ENCODE measurements at regions not wholly inside any gene's neighbourhood (a gene's known extent, or its start where the extent isn't known, plus 50 kb on each side); places are given as distances from the start of the nearest gene placed in this dataset.

- DNase-seq, result no peak
- Histone ChIP-seq H3K9me3 (ENCODE audit: low read length) (no peaks in the 10 kb centered on the region), H4K20me1 (ENCODE audit: insufficient read depth, low read depth, low read length) (no peaks in the 10 kb centered on the region), H3K79me2 (ENCODE audit: low read length) (no peaks in the 10 kb centered on the region), H3K36me3 (ENCODE audit: insufficient read depth, low read length) (no peaks in the 10 kb centered on the region), H3K27me3 (ENCODE audit: low read length) (no peaks in the 10 kb centered on the region), H3K4me1 (ENCODE audit: low read length) (no peaks in the 10 kb centered on the region), H3K4me2 (ENCODE audit: low read depth, low read length, poor library complexity, severe bottlenecking) (no peak overlapping the region), H3K9ac (ENCODE audit: low read length) (no peak overlapping the region), H3K27ac (ENCODE audit: low read length) (no peak overlapping the region), H3K9me2 (replicated peaks; ENCODE audit: insufficient read depth, low read length) (no peaks in the 10 kb centered on the region), H3K4me3 (ENCODE audit: low read length) (no peak overlapping the region), H2AFZ (ENCODE audit: low read length) (no peak overlapping the region)
These were observed 282.1 kb downstream of the TPBG start for GRCh38 chr6:82645536-82646230.

- Histone ChIP-seq H3K36me3 (ENCODE audit: insufficient read depth, low read length) (no peaks in the 10 kb centered on the region), H3K9ac (ENCODE audit: low read length) (no peak overlapping the region), H2AFZ (ENCODE audit: low read length) (no peak overlapping the region), H3K9me3 (ENCODE audit: low read length) (no peaks in the 10 kb centered on the region), H3K4me1 (ENCODE audit: low read length) (no peaks in the 10 kb centered on the region), H3K4me2 (ENCODE audit: low read depth, low read length, poor library complexity, severe bottlenecking) (no peak overlapping the region), H3K79me2 (ENCODE audit: low read length) (no peaks in the 10 kb centered on the region), H3K4me3 (ENCODE audit: low read length) (no peak overlapping the region), H3K27me3 (ENCODE audit: low read length) (no peaks in the 10 kb centered on the region), H4K20me1 (ENCODE audit: insufficient read depth, low read depth, low read length) (no peaks in the 10 kb centered on the region), H3K27ac (ENCODE audit: low read length) (no peak overlapping the region), H3K9me2 (replicated peaks; ENCODE audit: insufficient read depth, low read length) (no peaks in the 10 kb centered on the region)
- no peak for DNase-seq
These were observed 282.6 kb downstream of the TPBG start for GRCh38 chr6:82646231-82646615.

DNA sequence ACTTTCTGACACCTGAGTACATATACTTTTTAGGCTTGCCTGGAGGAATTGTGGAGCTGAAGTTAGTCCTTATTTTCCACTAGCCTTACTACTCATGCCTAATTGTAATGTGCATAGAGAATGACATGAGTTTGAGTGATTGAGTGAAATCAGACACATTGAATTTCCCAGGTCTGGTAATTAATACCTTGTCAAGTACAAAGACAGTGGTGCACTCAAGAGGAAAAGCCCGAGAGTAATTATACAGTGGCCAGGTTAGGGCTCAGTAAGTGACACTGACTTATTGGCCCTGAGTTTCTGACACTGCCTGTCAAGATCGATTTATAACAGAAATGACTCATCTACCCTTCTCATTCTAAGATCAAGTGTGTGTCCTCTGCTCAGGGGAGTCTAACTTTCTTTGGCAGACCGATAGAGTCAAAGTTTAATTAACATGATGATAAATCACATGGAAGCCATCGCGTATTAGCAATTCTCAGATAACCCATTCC is 288.3 kb downstream of the TPBG start:
- Histone ChIP-seq H3K4me2 (ENCODE audit: low read depth, low read length, poor library complexity, severe bottlenecking) (no peak overlapping the region), H3K27me3 (ENCODE audit: low read length) (no peaks in the 10 kb centered on the region), H3K9ac (ENCODE audit: low read length) (no peak overlapping the region), H2AFZ (ENCODE audit: low read length) (no peak overlapping the region), H3K36me3 (ENCODE audit: insufficient read depth, low read length) (no peaks in the 10 kb centered on the region), H3K4me1 (ENCODE audit: low read length) (no peaks in the 10 kb centered on the region), H3K4me3 (ENCODE audit: low read length) (no peak overlapping the region), H3K9me2 (replicated peaks; ENCODE audit: insufficient read depth, low read length) (no peaks in the 10 kb centered on the region), H3K9me3 (ENCODE audit: low read length) (no peaks in the 10 kb centered on the region), H4K20me1 (ENCODE audit: insufficient read depth, low read depth, low read length) (no peaks in the 10 kb centered on the region), H3K27ac (ENCODE audit: low read length) (no peak overlapping the region), H3K79me2 (ENCODE audit: low read length) (no peaks in the 10 kb centered on the region)
- no peak for DNase-seq

- H4K20me1 ChIP-seq (ENCODE audit: insufficient read depth, low read depth, low read length), result no peaks in the 10 kb centered on the region
- H3K9me3 ChIP-seq (ENCODE audit: low read length), result no peaks in the 10 kb centered on the region
- H3K9me2 ChIP-seq (replicated peaks; ENCODE audit: insufficient read depth, low read length), result no peaks in the 10 kb centered on the region
- H3K4me2 ChIP-seq (ENCODE audit: low read depth, low read length, poor library complexity, severe bottlenecking), result no peak overlapping the region
- DNase-seq, result no peak
- H3K36me3 ChIP-seq (ENCODE audit: insufficient read depth, low read length), result no peaks in the 10 kb centered on the region
- H3K4me1 ChIP-seq (ENCODE audit: low read length), result no peaks in the 10 kb centered on the region
- no peak overlapping the region for H3K27ac ChIP-seq (ENCODE audit: low read length)
- no peak overlapping the region for H2AFZ ChIP-seq (ENCODE audit: low read length)
- no peaks in the 10 kb centered on the region for H3K79me2 ChIP-seq (ENCODE audit: low read length)
- H3K9ac ChIP-seq (ENCODE audit: low read length), result no peak overlapping the region
- no peaks in the 10 kb centered on the region for H3K27me3 ChIP-seq (ENCODE audit: low read length)
- no peak overlapping the region for H3K4me3 ChIP-seq (ENCODE audit: low read length)
These were observed 315.6 kb downstream of the TPBG start for GRCh38 chr6:82679232-82679631.

GRCh38 chr6:82680192-82680591 is 316.6 kb downstream of the TPBG start:
- Histone ChIP-seq H3K27ac (ENCODE audit: low read length) (no peak overlapping the region), H3K79me2 (ENCODE audit: low read length) (no peaks in the 10 kb centered on the region), H3K4me2 (ENCODE audit: low read depth, low read length, poor library complexity, severe bottlenecking) (no peak overlapping the region), H3K4me3 (ENCODE audit: low read length) (no peak overlapping the region), H4K20me1 (ENCODE audit: insufficient read depth, low read depth, low read length) (no peaks in the 10 kb centered on the region), H2AFZ (ENCODE audit: low read length) (no peak overlapping the region), H3K27me3 (ENCODE audit: low read length) (no peaks in the 10 kb centered on the region), H3K9me2 (replicated peaks; ENCODE audit: insufficient read depth, low read length) (no peaks in the 10 kb centered on the region), H3K9me3 (ENCODE audit: low read length) (no peaks in the 10 kb centered on the region), H3K4me1 (ENCODE audit: low read length) (no peaks in the 10 kb centered on the region), H3K9ac (ENCODE audit: low read length) (no peak overlapping the region), H3K36me3 (ENCODE audit: insufficient read depth, low read length) (no peaks in the 10 kb centered on the region)
- no peak for DNase-seq

DNA sequence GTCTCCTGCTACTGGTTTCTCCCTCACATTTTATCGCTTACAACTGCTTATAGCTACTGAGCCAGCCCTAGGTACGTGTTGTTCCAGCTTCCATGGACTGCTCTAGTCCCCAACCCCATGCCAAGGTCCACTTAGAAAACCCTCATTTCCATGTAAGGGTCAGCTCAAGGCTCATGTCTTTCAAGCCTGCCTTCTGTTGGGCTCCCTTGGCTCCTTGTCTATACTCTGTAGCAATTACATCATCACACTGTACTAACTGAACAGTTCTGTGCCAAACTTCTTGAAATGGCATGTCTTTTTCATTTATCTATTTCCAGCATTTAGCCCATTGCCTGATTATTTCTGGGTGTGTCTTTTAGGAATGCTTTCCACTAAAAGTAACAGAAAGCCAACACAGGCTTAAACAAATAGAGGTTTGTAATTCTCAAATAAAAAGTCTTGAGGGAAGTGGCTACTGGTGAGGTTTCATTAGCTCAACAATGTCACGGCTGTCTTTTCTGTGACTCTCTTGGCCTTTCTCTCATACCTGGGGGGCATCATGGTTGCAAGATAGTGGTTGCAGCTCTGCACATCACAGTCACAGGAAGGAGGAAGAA is 317.6 kb downstream of the TPBG start:
- Histone ChIP-seq H3K4me3 (ENCODE audit: low read length) (no peak overlapping the region), H4K20me1 (ENCODE audit: insufficient read depth, low read depth, low read length) (no peaks in the 10 kb centered on the region)

GRCh38 chr6:82686719-82687118 is 323.1 kb downstream of the TPBG start:
- Histone ChIP-seq H3K9ac (ENCODE audit: low read length) (no peak overlapping the region), H4K20me1 (ENCODE audit: insufficient read depth, low read depth, low read length) (no peaks in the 10 kb centered on the region), H3K27me3 (ENCODE audit: low read length) (no peaks in the 10 kb centered on the region), H2AFZ (ENCODE audit: low read length) (no peak overlapping the region), H3K27ac (ENCODE audit: low read length) (no peak overlapping the region), H3K4me1 (ENCODE audit: low read length) (no peaks in the 10 kb centered on the region), H3K36me3 (ENCODE audit: insufficient read depth, low read length) (no peaks in the 10 kb centered on the region), H3K4me2 (ENCODE audit: low read depth, low read length, poor library complexity, severe bottlenecking) (no peak overlapping the region), H3K79me2 (ENCODE audit: low read length) (no peaks in the 10 kb centered on the region), H3K9me3 (ENCODE audit: low read length) (no peaks in the 10 kb centered on the region), H3K9me2 (replicated peaks; ENCODE audit: insufficient read depth, low read length) (no peaks in the 10 kb centered on the region), H3K4me3 (ENCODE audit: low read length) (no peak overlapping the region)
- no peak for DNase-seq

More for the DNA sequence above, 317.6 kb downstream of the TPBG start:
- no peak overlapping the region for H3K4me2 ChIP-seq (ENCODE audit: low read depth, low read length, poor library complexity, severe bottlenecking)
- H3K9me3 ChIP-seq (ENCODE audit: low read length), result no peaks in the 10 kb centered on the region
- no peak for DNase-seq
- H3K27me3 ChIP-seq (ENCODE audit: low read length), result no peaks in the 10 kb centered on the region
- H3K9me2 ChIP-seq (replicated peaks; ENCODE audit: insufficient read depth, low read length), result no peaks in the 10 kb centered on the region
- H3K4me1 ChIP-seq (ENCODE audit: low read length), result no peaks in the 10 kb centered on the region
- no peak overlapping the region for H3K27ac ChIP-seq (ENCODE audit: low read length)
- H3K79me2 ChIP-seq (ENCODE audit: low read length), result no peaks in the 10 kb centered on the region
- no peaks in the 10 kb centered on the region for H3K36me3 ChIP-seq (ENCODE audit: insufficient read depth, low read length)
- H3K9ac ChIP-seq (ENCODE audit: low read length), result no peak overlapping the region
- H2AFZ ChIP-seq (ENCODE audit: low read length), result no peak overlapping the region

- H3K4me1 ChIP-seq (ENCODE audit: low read length), result no peaks in the 10 kb centered on the region
- H3K36me3 ChIP-seq (ENCODE audit: insufficient read depth, low read length), result no peaks in the 10 kb centered on the region
- H3K27me3 ChIP-seq (ENCODE audit: low read length), result no peaks in the 10 kb centered on the region
- H3K79me2 ChIP-seq (ENCODE audit: low read length), result no peaks in the 10 kb centered on the region
- H3K27ac ChIP-seq (ENCODE audit: low read length), result no peak overlapping the region
- H3K9me3 ChIP-seq (ENCODE audit: low read length), result no peaks in the 10 kb centered on the region
- no peak overlapping the region for H3K4me3 ChIP-seq (ENCODE audit: low read length)
- DNase-seq, result no peak
- H2AFZ ChIP-seq (ENCODE audit: low read length), result no peak overlapping the region
- H4K20me1 ChIP-seq (ENCODE audit: insufficient read depth, low read depth, low read length), result no peaks in the 10 kb centered on the region
- H3K4me2 ChIP-seq (ENCODE audit: low read depth, low read length, poor library complexity, severe bottlenecking), result no peak overlapping the region
- H3K9ac ChIP-seq (ENCODE audit: low read length), result no peak overlapping the region
- no peaks in the 10 kb centered on the region for H3K9me2 ChIP-seq (replicated peaks; ENCODE audit: insufficient read depth, low read length)
These were observed 324.2 kb downstream of the TPBG start for GRCh38 chr6:82687855-82688254.

All from Karpas-422 (cell line).